HCT116 (cell line): ENCODE measurements at regions not wholly inside any gene's neighbourhood (a gene's known extent, or its start where the extent isn't known, plus 50 kb on each side); places are given as distances from the start of the nearest gene placed in this dataset.

Source experiments
- ELF1 ChIP-seq: IDR thresholded peaks from 2 replicates; pipeline ENCODE4 v1.6.1; 2012; ENCODE audit warnings: low read depth, borderline replicate concordance
- POLR2A ChIP-seq: IDR thresholded peaks from 2 replicates; pipeline ENCODE4 v1.7.0; 2011; ENCODE audit warnings: borderline replicate concordance; ENCODE audit not compliant: insufficient read depth, insufficient read length; ENCODE audit errors: extremely low read depth
- RAD21 ChIP-seq: IDR thresholded peaks from 2 replicates; pipeline ENCODE4 v1.6.1; 2012; ENCODE audit warnings: low read depth, mild to moderate bottlenecking
- TF ChIP-seq, protein P1 (sequence below), 3 experiments: fragments of 200-600 bp in 1 of 3; sonication (generic) in 1 of 3; IDR thresholded peaks in 2 of 3; conservative IDR thresholded peaks in 1 of 3; 2 replicates each; pipeline ENCODE4 v1.5.1; 2012 to 2017; ENCODE audit warnings: low read depth in 2 of 3, low read length in 2 of 3, antibody characterized with exemption in 1 of 3, borderline replicate concordance in 1 of 3, control low read depth in 1 of 3, mild to moderate bottlenecking in 1 of 3, mixed read lengths in 1 of 3, mixed run types in 1 of 3, moderate library complexity in 1 of 3; ENCODE audit not compliant: insufficient read depth in 1 of 3
- TF ChIP-seq, protein P2 (sequence below): IDR thresholded peaks from 2 replicates; pipeline ENCODE4 v1.6.1; 2012

DNA sequence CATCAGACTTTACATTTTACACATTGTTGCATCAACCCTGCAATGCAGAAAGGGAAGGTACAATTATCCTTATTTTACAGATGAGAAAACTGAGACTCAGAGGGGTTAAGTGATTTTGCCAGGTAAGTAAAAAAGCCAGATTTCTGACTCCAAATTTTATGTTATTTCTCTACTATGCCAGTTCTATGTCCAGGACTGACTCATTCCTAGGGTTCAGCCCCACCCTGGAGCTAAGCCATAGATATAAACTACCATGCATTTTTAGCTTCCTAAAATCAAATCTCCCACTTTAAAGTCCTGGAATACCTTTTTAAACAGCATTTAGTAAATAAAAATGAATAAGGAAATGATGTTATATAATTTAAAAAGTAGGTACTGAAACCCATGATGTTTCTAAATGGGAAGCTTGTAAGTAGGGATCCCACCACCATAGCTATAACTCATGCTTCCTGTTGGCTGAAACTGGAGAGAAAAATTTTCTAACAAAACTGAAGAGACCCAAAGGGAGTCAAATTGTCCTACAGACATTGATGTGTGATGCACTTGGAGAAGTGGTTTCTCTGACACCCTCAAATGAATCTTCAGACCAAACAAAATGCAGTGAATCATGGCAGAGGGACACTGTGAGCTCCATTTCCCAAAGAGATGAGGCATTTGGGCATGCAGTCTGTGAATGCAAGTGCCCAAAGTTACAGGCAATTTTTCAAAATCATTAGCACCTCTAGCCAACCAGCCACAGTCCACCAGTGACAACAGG lies 301.7 kb upstream of the UMPS start:
- TF ChIP-seq POLR2A (no peak), RAD21 (no peak), ELF1 (no peak)
- TF ChIP-seq, protein P1, sequence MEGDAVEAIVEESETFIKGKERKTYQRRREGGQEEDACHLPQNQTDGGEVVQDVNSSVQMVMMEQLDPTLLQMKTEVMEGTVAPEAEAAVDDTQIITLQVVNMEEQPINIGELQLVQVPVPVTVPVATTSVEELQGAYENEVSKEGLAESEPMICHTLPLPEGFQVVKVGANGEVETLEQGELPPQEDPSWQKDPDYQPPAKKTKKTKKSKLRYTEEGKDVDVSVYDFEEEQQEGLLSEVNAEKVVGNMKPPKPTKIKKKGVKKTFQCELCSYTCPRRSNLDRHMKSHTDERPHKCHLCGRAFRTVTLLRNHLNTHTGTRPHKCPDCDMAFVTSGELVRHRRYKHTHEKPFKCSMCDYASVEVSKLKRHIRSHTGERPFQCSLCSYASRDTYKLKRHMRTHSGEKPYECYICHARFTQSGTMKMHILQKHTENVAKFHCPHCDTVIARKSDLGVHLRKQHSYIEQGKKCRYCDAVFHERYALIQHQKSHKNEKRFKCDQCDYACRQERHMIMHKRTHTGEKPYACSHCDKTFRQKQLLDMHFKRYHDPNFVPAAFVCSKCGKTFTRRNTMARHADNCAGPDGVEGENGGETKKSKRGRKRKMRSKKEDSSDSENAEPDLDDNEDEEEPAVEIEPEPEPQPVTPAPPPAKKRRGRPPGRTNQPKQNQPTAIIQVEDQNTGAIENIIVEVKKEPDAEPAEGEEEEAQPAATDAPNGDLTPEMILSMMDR (IDR thresholded peaks at IDR 0.05 in 2 of 3, conservative IDR thresholded peaks at IDR 0.05 in 1 of 3; ENCODE audit: borderline replicate concordance in 1 of 3, insufficient read depth in 1 of 3, low read depth in 2 of 3, low read length in 2 of 3) = no peak
- TF ChIP-seq, protein P2, sequence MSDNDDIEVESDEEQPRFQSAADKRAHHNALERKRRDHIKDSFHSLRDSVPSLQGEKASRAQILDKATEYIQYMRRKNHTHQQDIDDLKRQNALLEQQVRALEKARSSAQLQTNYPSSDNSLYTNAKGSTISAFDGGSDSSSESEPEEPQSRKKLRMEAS = no peak
